KOPT-K1 (cell line): ENCODE measurements at regions not wholly inside any gene's neighbourhood (a gene's known extent, or its start where the extent isn't known, plus 50 kb on each side); places are given as distances from the start of the nearest gene placed in this dataset.

Experiments
- H3K27ac ChIP-seq: fragments of 200-600 bp; sonication (generic); 2 replicates; pipeline ENCODE4 v1.5.1; 2016; ENCODE audit warnings: antibody characterized with exemption, mild to moderate bottlenecking, low read depth, low read length; ENCODE audit not compliant: poor library complexity, severe bottlenecking
- H3K36me3 ChIP-seq: fragments of 200-600 bp; sonication (generic); 2 replicates; pipeline ENCODE4 v1.5.1; 2017; ENCODE audit warnings: antibody characterized with exemption, mild to moderate bottlenecking, low read length, moderate library complexity; ENCODE audit not compliant: insufficient read depth
- H3K9me3 ChIP-seq: fragments of 200-600 bp; sonication (generic); 2 replicates; pipeline ENCODE4 v1.5.1; 2017; ENCODE audit warnings: antibody characterized with exemption, low read length, mild to moderate bottlenecking; ENCODE audit not compliant: insufficient read depth, poor library complexity, severe bottlenecking

- Histone ChIP-seq H3K9me3 (no peaks in the 10 kb centered on the region), H3K36me3 (no peaks in the 10 kb centered on the region), H3K27ac (no peak overlapping the region)
Observed at GRCh38 chr6:157762636-157763035, 60.4 kb upstream of the SNX9 start.

DNA sequence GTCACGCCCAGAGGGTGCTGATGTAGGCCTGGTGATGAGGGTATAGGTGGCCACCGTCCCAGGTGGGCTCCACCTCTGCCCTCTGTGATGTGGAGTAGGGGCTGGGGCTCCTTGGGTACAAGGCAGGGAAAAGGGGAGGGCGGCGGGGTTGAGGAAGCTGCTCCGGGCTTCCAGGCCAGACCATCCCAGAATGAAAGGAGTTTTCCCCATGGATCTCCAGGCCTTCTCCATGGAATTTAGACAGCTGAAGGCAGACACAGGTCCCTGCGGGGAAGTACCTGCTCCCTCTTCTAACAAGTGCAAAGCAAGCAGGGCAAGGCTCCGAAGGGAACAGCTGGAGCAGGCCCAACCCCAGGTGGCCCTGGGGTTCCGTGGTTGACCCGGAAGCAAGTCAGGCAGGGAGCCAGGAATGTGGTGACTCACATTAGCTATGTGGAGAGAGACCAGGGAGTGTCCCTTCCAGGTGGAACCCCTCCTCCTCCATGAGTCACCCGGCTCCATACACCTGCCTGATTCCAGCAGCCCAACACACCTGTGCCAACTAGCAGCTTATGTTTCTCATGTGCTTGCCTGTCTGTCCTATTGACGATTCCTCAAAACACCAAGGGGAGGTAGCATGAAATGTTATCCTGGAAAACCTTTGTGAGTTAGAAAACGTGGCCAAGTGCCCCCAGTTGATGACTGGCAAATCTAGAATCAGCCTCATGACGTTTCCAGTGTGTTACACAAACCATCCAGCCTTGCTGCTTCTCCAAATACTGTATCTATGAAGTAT is 59.7 kb upstream of the SNX9 start:
- Histone ChIP-seq H3K36me3 (no peaks in the 10 kb centered on the region), H3K9me3 (no peaks in the 10 kb centered on the region), H3K27ac (no peak overlapping the region)

DNA sequence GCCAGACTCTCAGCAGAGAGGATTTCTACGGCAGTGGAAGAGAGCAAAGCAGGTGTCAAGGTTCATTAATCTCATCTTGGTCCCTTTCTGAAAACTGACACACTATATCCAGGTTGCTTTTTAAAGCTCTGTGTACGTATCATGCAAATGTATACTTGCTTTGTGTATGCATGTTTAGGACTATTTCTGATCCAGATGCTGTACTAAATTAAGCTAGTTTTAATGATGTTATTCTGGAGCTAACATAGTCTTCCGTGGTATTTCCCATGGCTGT is 59.2 kb upstream of the SNX9 start:
- Histone ChIP-seq H3K36me3 (no peaks in the 10 kb centered on the region), H3K27ac (no peak overlapping the region), H3K9me3 (no peaks in the 10 kb centered on the region)

DNA sequence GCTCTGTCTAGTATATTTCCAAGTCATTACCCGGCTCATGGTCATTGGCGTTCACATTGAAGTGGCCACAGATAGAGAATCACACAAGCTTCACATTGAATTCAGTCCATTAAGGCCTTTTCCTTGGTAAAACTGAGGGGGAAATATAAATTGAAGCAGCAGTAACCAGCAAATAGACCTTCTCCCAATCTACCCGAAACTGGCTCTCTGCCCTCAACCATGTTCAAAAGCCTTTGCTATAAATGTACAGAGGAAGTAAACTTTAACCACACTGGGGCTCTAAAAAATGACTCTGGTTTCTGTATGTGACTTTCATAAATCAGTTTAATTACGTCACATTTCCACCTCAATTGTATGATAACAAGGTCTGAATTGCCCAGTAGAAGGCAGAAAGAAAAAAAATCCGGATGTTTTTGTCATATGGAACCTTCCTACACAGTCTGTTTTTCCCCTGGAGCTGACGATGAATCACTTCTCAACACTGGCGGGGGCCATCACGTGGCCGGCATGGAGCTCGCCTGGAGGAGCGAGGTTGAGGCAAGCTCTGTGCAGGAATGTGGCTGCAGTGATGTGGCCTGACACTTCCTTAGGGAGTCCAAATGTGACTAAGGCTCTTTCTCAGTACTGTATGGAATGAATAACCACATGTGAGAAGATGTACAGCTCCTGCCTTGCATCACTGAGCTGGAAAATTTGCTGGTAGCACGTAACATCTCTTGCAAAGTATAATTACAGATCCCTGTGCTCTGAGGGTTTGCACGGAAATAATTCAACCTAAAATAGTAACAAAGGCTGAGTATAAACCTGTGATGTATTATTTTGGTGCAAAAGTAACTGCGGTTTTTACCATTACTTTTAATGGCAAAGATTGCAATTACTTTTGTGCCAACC is 58.6 kb upstream of the SNX9 start:
- H3K27ac ChIP-seq, result no peak overlapping the region
- no peaks in the 10 kb centered on the region for H3K9me3 ChIP-seq

GRCh38 chr6:157766901-157767774 is 55.9 kb upstream of the SNX9 start:
- H3K36me3 ChIP-seq, result no peaks in the 10 kb centered on the region
- H3K9me3 ChIP-seq, result no peaks in the 10 kb centered on the region
- H3K27ac ChIP-seq, result peak overlapping the region; percentile 35

More for the DNA sequence above, 58.6 kb upstream of the SNX9 start:
- H3K36me3 ChIP-seq, result no peaks in the 10 kb centered on the region

GRCh38 chr6:157767775-157768156 is 55.3 kb upstream of the SNX9 start:
- Histone ChIP-seq H3K9me3 (no peaks in the 10 kb centered on the region), H3K27ac (peak overlapping the region; percentile 35), H3K36me3 (no peaks in the 10 kb centered on the region)

GRCh38 chr6:157768304-157768703 is 54.7 kb upstream of the SNX9 start:
- Histone ChIP-seq H3K36me3 (no peaks in the 10 kb centered on the region), H3K9me3 (no peaks in the 10 kb centered on the region), H3K27ac (peak overlapping the region; percentile 35)

- peak overlapping the region; percentile 35 for H3K27ac ChIP-seq
- no peaks in the 10 kb centered on the region for H3K9me3 ChIP-seq
- H3K36me3 ChIP-seq, result no peaks in the 10 kb centered on the region
Observed at GRCh38 chr6:157768863-157769551, 54.0 kb upstream of the SNX9 start.

DNA sequence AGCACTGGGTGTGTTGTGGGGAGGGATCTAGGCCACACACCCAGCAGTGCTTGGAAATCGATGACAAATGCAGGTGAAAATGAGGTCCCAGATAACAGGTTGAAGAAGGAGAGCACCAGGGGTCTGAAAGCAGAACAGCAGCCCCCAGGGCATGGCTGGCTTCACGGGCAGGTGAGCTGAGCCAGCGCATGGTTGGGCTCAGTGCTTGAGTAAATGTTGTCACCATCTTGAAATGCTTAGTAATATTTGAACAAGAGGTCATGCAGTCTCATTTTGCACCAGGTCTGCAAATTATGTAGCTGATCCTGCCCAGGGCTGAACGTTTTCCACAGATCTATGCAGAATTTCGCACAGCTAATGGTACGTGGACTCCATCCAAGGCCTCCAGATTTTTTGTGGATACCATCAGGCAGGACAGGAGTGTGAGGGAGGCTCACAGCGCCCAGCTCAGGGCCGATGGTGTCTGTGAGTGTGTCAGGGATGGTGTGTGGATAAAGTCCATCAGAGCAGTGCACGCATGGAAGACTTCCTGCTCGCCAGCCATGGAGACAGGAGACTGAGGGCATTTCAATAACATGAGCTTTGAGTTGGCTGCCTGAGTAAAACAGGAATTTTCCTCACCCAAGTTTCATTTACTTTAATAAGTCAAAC is 53.1 kb upstream of the SNX9 start:
- peak overlapping the region; percentile 27 for H3K27ac ChIP-seq
- H3K36me3 ChIP-seq, result no peaks in the 10 kb centered on the region
- no peaks in the 10 kb centered on the region for H3K9me3 ChIP-seq

GRCh38 chr6:157770946-157771345 is 52.1 kb upstream of the SNX9 start:
- Histone ChIP-seq H3K27ac (no peak overlapping the region), H3K36me3 (no peaks in the 10 kb centered on the region), H3K9me3 (no peaks in the 10 kb centered on the region)

- Histone ChIP-seq H3K9me3 (no peaks in the 10 kb centered on the region), H3K27ac (no peak overlapping the region), H3K36me3 (no peaks in the 10 kb centered on the region)
Observed at GRCh38 chr6:157772820-157773219, 50.2 kb upstream of the SNX9 start.
